HG03066 (cell line): ENCODE measurements at regions not wholly inside any gene's neighbourhood (a gene's known extent, or its start where the extent isn't known, plus 50 kb on each side); places are given as distances from the start of the nearest gene placed in this dataset.

Experiments used
- ATAC-seq: cut with Tn5 transposase; IDR thresholded peaks from one replicate; pipeline ENCODE4 v1.9.1; 2021; ENCODE audit warnings: low read depth; ENCODE audit not compliant: unreplicated experiment

DNA sequence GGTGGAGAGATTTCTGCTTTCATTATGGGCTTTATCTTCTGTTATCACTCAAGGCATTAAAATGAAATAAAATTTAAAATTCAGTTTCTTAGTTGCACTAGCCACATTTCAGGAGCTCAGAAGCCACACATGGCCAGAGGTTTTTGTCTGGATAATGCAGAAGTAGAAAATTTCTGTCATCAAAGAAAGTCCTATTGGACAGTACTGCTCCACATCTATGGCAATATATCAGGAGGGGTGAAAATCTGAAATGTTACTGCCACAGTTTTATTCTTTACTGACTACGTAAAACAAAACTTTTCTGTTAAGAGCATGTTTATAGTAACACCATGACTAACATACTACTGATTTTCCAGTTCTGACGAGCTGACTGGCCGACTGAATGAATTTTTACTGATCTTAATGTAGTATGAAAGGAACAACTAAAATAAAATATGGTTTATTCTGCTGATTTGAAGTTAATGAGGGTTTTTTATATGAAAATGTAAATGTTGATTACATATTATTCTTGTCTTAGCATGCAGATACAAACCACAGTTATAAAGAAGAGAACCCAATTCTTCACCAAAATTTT, 264.0 kb upstream of the HAND2 start:
- no peak for ATAC-seq

DNA sequence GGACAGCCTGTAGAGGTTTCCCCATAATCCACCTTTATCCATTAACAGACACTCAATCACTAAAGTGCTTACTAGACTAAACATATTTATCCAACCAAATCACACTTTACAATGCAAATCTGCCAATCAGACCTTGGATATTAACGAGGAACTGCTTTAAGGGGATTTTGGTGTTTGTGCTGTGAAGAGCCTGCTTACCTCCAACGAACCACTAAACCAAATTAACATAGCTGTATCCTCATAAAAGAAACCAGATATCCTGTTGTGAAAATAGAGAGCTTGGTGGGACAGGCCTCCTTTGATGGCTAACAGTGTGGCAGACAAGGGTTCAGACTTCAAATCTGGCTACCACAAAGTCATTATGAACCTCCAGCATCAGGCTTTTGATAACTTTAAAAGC, 252.6 kb upstream of the HAND2 start:
- ATAC-seq, result no peak

DNA sequence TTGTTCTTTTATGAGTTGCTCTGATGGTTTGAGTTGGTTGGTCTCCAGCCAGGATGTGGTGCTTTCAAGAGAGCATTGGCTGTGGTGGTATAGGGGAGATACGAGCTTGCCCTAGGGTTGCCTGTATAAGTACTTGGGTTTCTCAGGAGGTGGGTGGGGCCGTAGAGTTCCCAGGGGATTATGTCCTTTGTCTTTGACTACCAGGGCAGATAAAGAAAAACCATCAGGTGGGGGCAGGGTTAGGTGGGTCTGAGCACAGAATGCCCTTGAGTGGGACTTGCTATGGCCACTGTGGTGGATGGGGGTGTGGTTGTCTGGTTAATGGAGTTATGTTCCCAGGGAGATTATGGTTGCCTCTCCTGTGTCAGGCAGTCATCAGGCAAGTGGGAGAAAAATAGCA, 247.9 kb upstream of the HAND2 start:
- no peak for ATAC-seq

DNA sequence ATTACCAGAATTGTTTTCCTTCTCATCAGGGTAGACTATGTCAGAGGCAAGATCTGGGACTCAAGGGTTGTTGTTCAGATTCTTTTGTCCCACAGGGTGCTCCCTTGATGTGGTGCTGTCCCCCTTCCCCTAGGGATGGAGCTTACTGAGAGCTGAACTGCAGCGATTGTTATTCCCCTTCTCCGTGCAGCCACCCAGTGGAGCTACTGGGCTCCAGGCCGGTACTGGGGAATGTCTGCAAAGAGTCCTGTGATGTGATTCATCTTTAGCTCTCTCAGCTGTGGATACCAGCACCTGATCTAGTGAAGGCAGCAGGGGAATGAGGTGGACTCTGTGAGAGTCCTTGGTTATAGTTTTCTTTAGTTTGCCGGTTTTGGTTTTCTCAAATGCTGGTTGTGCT, 247.4 kb upstream of the HAND2 start:
- no peak for ATAC-seq

DNA sequence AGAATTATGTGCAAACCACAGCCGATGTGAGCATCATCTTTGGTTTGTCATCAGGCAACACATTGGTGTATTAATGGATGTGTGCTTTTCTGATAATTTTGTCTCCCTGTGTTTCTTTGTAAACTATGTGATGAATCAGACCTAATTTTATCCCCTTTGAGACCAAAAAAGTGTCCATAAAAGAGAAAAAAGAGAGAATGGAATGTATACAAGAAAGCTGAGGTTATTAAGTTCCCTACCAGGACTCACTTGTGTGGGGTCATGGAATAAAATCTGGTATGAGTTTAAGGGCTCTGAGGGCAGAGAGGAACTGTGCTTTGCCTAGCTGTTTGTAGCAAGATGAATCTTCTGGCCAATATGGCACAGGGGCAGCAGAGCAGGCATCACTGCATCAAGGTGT, 239.5 kb upstream of the HAND2 start:
- ATAC-seq, result no peak

DNA sequence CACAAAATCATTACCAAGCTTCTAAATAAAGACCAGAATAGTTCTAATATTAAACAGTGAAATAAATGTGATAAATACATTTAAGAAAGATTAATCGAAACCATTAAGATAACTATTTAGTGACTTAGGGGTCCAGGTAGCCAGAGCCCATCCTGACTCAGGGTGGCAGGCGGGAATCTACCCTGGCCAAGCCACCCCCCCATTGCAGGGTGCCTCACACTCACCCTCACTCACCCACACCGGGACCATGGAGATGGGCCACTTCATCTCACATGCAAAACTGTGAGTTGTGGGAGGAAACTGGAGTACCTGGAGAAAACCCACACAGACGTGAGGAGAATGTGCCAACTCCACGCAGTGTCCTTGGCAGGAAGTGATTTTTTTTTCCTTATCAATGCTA, 237.6 kb upstream of the HAND2 start:
- ATAC-seq, result no peak

DNA sequence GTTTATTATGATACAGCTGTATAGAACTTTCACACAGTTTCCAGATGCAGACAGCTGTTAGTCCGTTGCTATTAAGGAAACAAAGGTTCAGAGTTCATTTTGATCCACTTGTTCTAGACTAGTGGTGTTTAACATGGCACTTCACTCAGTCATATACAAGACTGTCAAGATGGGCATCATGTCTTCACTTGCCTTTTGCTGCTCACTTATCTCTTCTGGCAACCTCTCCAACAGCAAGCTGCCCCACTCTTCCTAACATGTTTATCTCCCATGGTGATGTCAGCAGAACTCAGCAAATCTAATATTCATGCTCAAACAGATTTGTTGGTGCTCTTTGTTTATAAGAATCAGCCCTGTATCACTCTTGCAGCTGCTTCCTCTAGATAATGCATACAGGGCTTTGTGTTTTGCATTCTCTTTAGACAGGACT, 236.2 kb upstream of the HAND2 start:
- no peak for ATAC-seq

DNA sequence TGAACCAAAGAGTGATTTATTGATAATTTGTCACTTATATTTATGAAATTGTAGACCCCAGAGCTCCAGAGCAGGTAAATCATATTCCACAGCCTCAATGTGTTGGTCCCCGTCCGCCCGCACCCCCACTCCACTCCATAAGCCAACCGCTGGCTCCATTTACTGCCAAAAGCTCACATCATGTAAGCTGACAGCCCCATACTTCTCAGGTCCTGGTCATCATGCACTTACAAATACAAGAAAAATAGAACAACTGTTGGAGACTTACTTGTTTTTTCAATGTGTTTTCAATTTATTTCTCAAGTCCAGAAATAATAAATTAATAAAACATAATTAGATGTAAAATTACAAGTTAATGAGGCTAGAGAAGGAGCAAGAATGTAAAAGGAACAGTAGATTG, 235.7 kb upstream of the HAND2 start:
- ATAC-seq, result no peak

DNA sequence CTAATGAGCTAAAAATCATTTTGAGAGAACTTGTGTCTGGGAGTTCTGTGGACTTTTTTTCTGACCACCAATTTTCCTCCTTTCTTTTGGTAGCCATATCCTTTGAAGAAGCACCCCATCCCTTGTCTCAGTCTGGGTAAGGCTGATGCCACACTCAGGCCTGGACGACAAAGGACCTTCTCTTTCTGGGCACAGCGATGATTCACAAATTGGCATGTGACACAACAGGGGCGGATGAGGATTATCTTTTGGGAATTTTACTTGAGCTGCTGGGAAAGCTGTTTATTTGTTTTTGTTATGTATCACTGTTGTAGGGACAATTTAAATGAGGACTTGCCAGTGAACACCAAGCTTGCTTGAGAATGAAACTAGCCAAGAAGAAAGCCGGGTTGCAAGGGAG, 233.4 kb upstream of the HAND2 start:
- no peak for ATAC-seq

DNA sequence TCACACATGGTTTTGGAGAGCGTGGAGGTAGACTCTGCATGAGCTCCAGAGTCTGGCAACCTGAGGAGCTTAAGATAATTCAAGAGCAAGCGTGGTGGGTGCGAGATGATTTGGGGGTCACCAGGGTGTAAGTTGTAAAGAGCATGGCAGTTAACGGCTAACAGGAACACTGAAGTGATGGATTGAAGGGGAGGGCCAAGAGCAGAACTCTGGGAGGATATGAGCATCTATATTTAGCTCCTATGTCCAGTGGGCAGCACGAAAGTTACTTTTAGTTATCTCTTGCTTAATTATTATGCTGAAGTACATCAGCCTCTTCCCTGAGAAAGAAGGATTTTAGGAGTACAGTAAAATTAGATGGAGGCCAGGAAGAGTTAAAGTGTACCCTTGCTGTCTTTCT, 231.9 kb upstream of the HAND2 start:
- no peak for ATAC-seq

DNA sequence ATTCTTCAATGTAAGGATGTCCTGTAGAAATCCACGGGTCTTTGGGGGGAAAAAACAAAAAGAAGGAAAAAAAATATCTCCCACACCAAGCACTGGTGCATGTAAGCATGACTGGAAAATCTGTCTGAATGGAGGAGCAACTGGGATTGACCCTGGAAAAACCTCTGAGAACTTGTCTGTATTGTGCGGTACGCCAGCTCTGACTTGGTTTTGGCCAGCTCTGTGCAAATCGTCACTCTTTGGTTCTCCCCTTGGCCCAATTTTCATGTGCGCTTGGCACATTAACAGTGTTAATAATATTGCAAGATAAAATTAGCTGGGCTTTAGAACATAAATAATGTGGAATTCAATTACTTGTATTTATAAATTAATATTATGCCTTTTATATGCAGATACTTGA, 231.2 kb upstream of the HAND2 start:
- no peak for ATAC-seq

DNA sequence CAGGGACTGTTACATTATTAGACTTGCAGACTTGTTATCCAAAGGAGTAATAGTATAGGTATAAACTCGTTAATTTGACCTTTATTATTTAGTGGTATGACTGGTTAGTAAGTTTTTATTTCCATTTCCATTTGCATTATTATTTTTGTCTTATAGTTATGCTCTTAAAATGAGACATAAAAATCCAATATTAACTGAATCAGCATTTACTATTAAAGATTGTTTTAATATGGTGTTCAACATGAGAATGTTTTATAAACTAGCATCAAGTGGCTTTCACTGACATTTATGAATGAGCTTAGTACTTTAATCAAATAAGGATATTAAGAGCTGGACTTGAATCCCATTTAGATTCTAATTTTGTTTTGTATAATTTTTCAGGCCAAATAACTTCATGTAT, 228.1 kb upstream of the HAND2 start:
- ATAC-seq, result no peak

DNA sequence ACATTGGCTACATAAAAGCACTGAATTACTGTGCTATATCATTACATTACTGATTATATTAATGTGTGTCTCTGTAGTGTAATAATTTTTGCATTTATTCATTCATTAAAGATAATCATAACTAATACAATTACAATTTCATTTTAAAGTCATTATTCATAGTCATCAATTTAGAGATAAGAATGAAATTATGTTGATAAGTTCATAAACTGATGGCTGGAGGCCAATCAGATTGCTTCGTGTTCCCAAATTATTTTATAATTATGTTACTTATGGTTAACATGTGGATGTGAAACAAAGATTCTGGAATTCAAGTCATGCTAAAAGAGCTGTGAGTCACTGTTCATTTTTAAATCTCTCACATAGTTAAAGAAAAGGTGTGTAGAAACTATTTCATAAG, 223.4 kb upstream of the HAND2 start:
- ATAC-seq, result no peak

DNA sequence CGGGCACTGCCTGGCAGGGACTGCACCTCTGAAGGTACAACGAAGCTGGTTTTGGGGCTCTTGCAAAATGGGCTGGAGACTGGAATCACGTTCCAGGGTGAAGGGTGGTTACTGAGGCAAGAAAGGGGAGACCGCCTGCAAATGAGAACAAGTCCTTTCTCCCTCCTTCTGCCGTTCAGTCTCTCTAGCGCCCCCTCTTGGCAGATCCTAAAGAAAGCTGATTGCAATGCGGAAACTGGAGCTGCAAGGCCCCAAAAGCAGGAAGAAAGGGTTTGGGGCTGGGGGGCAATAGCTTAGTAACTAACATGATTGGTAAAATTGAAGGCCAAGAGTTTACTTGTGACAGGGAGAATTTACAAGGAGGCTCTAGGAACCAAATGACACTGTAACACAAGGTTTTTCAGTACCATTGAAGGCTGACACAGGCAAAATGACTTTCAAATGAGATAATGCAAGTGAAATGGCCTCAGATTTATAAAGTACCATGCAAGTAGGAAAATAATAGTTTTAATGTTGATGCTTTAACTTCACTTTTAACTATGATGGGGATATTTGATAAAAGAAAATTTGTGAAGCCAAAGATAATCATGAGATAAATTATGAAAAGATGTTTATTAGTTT, 222.7 kb upstream of the HAND2 start:
- no peak for ATAC-seq

DNA sequence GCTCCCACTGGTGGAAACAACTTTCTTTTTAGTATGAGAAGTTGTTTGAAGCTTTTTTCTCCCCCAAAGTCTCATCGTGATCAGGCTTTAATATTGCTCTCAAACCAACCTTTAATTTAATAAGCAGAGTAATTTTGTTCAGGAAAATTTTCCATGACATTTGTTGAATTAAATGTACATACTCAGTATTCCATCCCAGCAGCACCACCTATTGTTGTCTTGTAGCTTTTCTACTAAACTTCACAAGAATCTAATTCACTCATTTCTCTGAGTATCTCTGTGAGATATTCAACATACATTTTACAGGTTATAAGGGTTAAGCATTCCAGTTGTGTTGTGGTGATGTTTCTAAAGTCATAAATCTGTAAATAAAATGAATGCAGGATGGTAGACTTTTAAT, 218.3 kb upstream of the HAND2 start:
- no peak for ATAC-seq

DNA sequence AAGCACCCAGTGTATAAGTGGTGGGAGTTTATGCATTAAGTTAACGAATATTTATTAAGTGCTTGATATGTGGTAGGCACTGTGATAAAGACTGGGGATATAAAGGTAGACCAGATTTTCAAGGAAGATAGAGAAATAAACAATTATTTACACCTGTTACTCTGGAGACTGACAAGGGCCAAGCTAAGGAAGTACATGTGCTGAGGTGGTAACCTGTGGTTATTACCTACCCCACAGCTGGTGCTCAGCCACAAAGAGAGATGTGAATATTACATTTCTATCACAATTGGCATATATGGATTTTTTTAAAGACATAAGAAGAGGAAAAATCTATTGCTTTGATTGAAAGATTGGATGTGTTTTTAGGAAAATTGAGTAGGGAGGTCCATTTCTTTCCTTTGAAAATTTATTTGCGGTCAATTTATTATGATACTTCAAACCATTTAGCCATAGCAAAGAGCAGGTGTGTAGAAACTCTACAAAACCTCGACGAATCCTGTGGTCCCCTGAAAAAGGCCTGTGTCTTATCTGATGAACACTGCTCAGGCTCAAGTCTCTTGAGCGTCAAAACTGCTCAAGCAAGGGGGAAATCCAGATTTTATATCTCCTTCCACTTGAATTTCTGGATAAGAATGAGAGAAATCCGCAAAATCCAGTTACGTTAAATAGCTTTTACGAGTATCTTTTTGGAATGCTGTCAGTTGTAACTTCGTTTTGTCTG, 217.7 kb upstream of the HAND2 start:
- no peak for ATAC-seq

DNA sequence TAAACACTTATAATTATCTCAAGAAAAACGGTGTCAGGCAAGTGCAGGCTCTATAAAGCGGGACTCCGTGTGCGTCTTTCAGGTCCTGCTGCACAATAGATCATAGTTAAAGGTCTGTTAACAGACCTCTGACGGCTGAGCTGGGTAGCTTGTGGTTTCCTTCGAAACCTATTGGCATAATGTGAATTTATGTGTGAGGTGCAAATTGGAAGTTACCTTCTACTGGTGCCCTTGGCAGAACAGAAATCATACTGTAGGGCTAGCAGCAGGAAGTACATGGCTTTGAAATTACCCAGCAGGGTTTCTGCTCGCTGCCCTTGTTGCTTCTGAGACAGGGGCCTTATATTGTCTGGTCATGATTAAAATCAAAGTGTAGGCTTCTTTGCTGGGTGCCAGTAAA, 216.4 kb upstream of the HAND2 start:
- no peak for ATAC-seq

DNA sequence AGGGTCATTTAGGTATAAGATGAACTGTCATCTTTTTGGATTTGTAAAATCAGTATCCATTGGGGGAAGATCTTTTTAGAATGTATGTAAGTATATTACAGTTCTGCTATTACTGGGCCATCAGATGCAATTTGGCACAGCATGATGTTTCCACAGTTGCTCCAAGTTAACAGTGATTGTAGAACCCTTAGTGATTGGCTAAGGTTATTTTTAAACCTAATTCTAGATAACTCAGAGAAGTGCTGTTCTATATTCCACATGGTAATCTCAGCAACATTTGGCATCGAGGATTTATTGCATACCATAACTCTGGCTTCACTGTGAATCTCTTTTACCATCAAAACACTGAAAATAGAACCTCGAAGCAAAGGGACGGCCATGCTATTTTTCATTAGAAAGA, 215.7 kb upstream of the HAND2 start:
- no peak for ATAC-seq

DNA sequence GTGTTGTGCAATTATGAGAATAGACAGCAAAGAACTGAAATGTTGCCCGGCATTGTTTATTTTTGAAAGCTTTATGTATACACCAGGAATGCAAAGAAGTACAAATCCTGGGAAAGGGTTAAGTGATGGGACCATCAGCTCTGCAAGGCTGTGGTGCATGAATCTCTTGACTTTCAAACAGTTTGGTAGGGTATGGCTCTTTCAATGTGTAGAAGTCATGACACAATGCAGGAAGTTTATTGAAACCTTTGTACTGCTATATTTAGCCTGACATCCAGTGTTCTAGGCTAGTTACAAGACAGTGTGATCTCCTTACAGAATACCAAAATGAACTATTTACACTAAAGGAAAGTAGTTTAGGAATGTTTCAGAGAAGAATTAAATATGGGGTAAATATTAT, 206.8 kb upstream of the HAND2 start:
- no peak for ATAC-seq

DNA sequence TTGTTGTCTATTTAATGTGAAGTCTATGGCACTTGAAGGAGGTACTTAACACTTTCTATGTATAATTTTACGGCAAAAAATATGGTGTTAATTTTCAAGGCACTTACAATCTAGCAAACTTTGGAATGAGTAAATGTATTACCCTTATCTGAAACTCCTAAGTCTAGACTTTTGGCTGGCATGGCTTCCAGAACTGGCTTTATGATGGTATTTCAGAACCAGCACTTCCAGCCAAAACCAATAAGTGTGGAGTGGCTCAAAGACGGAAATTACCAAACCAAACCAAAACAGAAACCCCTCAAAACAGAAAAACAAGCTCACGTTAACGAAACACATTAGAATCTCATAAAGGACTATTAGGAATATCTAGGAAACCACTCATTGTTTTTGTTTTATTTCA, 205.6 kb upstream of the HAND2 start:
- no peak for ATAC-seq

DNA sequence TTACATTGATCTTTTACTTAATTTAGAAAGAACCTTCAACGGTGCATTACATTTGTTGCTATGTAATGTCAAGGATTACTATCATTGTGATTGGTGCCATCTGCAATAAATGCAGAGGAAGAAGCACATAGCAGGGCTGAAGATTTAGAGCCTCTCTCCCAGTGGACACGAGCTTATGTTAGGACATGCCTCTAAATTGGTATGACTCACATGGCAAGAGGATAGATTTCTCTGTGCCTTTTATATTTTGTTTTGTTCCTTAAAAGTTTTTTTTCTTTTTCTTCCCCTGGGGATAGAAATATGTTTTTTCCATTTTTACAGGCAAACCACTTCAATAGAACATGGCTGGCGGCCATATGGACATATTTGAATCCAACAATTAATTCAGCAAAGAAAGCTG, 205.0 kb upstream of the HAND2 start:
- no peak for ATAC-seq

DNA sequence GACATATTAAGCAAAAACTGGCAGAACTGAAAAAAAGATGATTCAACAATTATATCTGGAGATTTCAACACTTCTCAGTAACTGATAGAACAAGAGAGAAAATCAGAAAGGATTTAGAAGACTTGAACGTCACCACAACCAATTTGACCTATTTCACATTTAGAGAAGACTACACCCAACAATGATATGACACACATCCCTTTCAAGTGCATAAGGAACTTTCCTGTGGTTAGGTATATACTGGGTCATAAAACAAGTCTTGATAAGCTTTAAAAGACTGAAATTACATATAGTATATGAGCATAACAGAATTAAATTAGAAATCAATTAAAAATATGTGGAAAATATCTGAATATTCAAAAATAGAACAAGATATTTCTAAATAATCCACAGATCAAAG, 201.2 kb upstream of the HAND2 start:
- ATAC-seq, result no peak
